ENCODE measurements at regions not wholly inside any gene's neighbourhood (a gene's known extent, or its start where the extent isn't known, plus 50 kb on each side); places are given as distances from the start of the nearest gene placed in this dataset.
"Not testable (repeated sequence)": the region's sequence is repeated elsewhere in the genome, so short reads cannot be mapped to it uniquely, and the experiment has no call there.

DNA sequence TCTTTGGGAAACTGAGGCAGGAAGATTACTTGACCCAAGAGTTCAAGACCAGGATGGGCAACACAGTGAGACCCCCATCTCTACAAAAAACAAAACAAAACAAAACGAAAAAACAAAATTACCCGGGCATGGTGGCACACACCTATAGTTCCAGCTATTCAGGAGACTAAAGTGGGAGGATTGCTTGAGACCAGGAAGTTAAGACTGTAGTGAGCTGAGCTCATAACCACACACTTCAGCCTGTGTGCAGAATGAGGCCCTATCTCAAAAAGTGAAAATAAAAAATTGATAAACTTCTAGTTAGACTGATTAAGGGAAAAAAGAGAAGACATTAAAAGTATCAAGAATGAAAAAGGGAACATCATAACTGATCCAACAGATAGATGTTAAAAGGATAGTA lies 154.0 kb downstream of the RHOU start:
- no peak for TF ChIP-seq EZH2phosphoT487 (IDR thresholded peaks at IDR 0.05; ENCODE audit: low read depth)
- TF ChIP-seq, protein P1, sequence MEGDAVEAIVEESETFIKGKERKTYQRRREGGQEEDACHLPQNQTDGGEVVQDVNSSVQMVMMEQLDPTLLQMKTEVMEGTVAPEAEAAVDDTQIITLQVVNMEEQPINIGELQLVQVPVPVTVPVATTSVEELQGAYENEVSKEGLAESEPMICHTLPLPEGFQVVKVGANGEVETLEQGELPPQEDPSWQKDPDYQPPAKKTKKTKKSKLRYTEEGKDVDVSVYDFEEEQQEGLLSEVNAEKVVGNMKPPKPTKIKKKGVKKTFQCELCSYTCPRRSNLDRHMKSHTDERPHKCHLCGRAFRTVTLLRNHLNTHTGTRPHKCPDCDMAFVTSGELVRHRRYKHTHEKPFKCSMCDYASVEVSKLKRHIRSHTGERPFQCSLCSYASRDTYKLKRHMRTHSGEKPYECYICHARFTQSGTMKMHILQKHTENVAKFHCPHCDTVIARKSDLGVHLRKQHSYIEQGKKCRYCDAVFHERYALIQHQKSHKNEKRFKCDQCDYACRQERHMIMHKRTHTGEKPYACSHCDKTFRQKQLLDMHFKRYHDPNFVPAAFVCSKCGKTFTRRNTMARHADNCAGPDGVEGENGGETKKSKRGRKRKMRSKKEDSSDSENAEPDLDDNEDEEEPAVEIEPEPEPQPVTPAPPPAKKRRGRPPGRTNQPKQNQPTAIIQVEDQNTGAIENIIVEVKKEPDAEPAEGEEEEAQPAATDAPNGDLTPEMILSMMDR (IDR thresholded peaks at IDR 0.05; ENCODE audit: low read depth, low read length) = no peak
- peaks cover 38% of the 10 kb centered on the region for H3K27me3 ChIP-seq (ENCODE audit: low read depth, low read length)
- no peak overlapping the region for H3K27ac ChIP-seq (ENCODE audit: low read length)
- H4K20me1 ChIP-seq (ENCODE audit: insufficient read depth, low read length) = no peaks in the 10 kb centered on the region
- no peaks in the 10 kb centered on the region for H3K36me3 ChIP-seq (replicated peaks; ENCODE audit: low read depth, low read length)
- no peak overlapping the region for H3K4me2 ChIP-seq (ENCODE audit: low read length)
- H3K4me3 ChIP-seq (ENCODE audit: low read length) = no peak overlapping the region
- H2AFZ ChIP-seq (ENCODE audit: low read depth, low read length) = no peak overlapping the region
- H3K4me1 ChIP-seq (ENCODE audit: low read length) = peaks cover 2% of the 10 kb centered on the region; the same call in 1 of the 2 replicates
- no peak overlapping the region for H3K9ac ChIP-seq (ENCODE audit: low read length)
- no peaks in the 10 kb centered on the region for H3K79me2 ChIP-seq (ENCODE audit: low read length)
- H3K9me3 ChIP-seq (ENCODE audit: insufficient read depth, low read length) = 0 out of 2 replicates have a peak, but pooled peaks cover 5% of the 10 kb centered on the region

GRCh38 chr1:228891272-228892034 lies 156.2 kb downstream of the RHOU start:
- Histone ChIP-seq H3K4me2 (ENCODE audit: low read length) (no peak overlapping the region), H3K27me3 (ENCODE audit: low read depth, low read length) (peaks cover 43% of the 10 kb centered on the region), H2AFZ (ENCODE audit: low read depth, low read length) (no peak overlapping the region), H3K79me2 (ENCODE audit: low read length) (no peaks in the 10 kb centered on the region), H3K4me1 (ENCODE audit: low read length) (peaks cover 8% of the 10 kb centered on the region), H3K9ac (ENCODE audit: low read length) (no peak overlapping the region), H4K20me1 (ENCODE audit: insufficient read depth, low read length) (no peaks in the 10 kb centered on the region), H3K27ac (ENCODE audit: low read length) (no peak overlapping the region), H3K36me3 (replicated peaks; ENCODE audit: low read depth, low read length) (no peaks in the 10 kb centered on the region), H3K9me3 (ENCODE audit: insufficient read depth, low read length) (no peaks in the 10 kb centered on the region), H3K4me3 (ENCODE audit: low read length) (no peak overlapping the region)
- TF ChIP-seq, protein P1 (IDR thresholded peaks at IDR 0.05; ENCODE audit: low read depth, low read length) = no peak
- no peak for TF ChIP-seq EZH2phosphoT487 (IDR thresholded peaks at IDR 0.05; ENCODE audit: low read depth)

- H3K27ac ChIP-seq (ENCODE audit: low read length); H3K4me3 ChIP-seq (ENCODE audit: low read length); H3K79me2 ChIP-seq (ENCODE audit: low read length); H3K36me3 ChIP-seq (replicated peaks; ENCODE audit: low read depth, low read length); H3K9me3 ChIP-seq (ENCODE audit: insufficient read depth, low read length); H3K4me2 ChIP-seq (ENCODE audit: low read length); H2AFZ ChIP-seq (ENCODE audit: low read depth, low read length); H3K9ac ChIP-seq (ENCODE audit: low read length); H3K4me1 ChIP-seq (ENCODE audit: low read length); H4K20me1 ChIP-seq (ENCODE audit: insufficient read depth, low read length): not testable (repeated sequence)
- peaks cover 39% of the 10 kb centered on the region for H3K27me3 ChIP-seq (ENCODE audit: low read depth, low read length)
Measured at GRCh38 chr1:228892200-228892599, 156.9 kb downstream of the RHOU start.

DNA sequence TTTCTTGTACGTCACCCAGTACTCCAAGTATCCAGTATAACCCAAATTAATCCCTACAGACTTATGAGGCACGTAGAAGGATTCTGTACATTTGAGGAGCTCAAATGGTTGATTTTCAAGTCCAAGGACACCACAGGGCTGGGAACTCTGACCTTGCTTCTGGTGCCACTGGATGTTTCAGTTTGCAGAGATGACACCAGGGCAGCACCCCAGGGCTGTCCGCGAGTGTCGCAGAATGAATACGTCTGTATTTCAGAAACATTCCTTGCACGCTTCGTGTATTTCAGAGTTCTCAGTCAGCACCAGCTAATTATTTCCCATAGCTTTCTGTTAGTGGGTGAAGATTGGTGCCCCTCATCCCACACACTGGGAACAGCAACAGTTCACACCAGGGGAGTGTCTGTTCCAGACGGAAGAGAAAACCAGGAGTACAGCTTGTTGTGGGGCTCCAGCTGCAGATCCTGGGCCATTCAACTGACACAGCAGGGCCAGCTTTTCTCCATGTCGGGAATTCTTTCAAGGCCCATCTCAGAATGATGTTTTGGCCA lies 159.2 kb downstream of the RHOU start:
- Histone ChIP-seq H3K27ac (ENCODE audit: low read length) (no peak overlapping the region), H2AFZ (ENCODE audit: low read depth, low read length) (no peak overlapping the region), H3K4me3 (ENCODE audit: low read length) (no peak overlapping the region), H4K20me1 (ENCODE audit: insufficient read depth, low read length) (no peaks in the 10 kb centered on the region), H3K4me1 (ENCODE audit: low read length) (peaks cover 26% of the 10 kb centered on the region), H3K9ac (ENCODE audit: low read length) (no peak overlapping the region), H3K79me2 (ENCODE audit: low read length) (no peaks in the 10 kb centered on the region), H3K36me3 (replicated peaks; ENCODE audit: low read depth, low read length) (no peaks in the 10 kb centered on the region), H3K27me3 (ENCODE audit: low read depth, low read length) (peaks cover 27% of the 10 kb centered on the region), H3K4me2 (ENCODE audit: low read length) (peak overlapping the region; percentile 25; the same call in 1 of the 2 replicates), H3K9me3 (ENCODE audit: insufficient read depth, low read length) (no peaks in the 10 kb centered on the region)
- TF ChIP-seq EZH2phosphoT487 (IDR thresholded peaks at IDR 0.05; ENCODE audit: low read depth) = no peak
- TF ChIP-seq, protein P1 (IDR thresholded peaks at IDR 0.05; ENCODE audit: low read depth, low read length) = no peak

Measured in OCI-LY3 (cell line).